AG04450 (cell line): ENCODE measurements at regions not wholly inside any gene's neighbourhood (a gene's known extent, or its start where the extent isn't known, plus 50 kb on each side); places are given as distances from the start of the nearest gene placed in this dataset.

Experiments used
- CTCF ChIA-PET: fragments of 300-600, 350-600 bp; formaldehyde crosslinking; extraction: SDS; loops from one replicate; lab custom pipeline; 2022; ENCODE audit warnings: antibody characterized with exemption, inconsistent platforms; lab: Charles Lee
- POLR2A ChIA-PET: fragments of 350-600 bp; formaldehyde crosslinking; extraction: SDS; loops from one replicate; lab custom pipeline; 2021; ENCODE audit warnings: antibody characterized with exemption, inconsistent platforms; lab: Yijun Ruan, JAX
- DNase-seq: peaks from one replicate; pipeline ENCODE4 v3.0.0-alpha.2; 2011; ENCODE audit warnings: low read depth, low spot score
- H3K27ac ChIP-seq: one replicate; pipeline ENCODE4 v1.5.1; 2012; ENCODE audit warnings: low read depth, low read length, control low read depth
- H3K27me3 ChIP-seq: one replicate; pipeline ENCODE4 v1.6.0; 2012; ENCODE audit warnings: low read length; ENCODE audit not compliant: control insufficient read depth, insufficient read depth
- H3K4me3 ChIP-seq: 2 replicates; pipeline ENCODE4 v1.5.1; 2011; ENCODE audit warnings: mild to moderate bottlenecking, low read depth, low read length, control low read depth
- H3K9me3 ChIP-seq: 2 replicates; pipeline ENCODE4 v1.5.1; 2012; ENCODE audit warnings: low read length; ENCODE audit not compliant: control insufficient read depth, insufficient read depth
- TF ChIP-seq, protein P1 (sequence below): IDR thresholded peaks from 2 replicates; pipeline ENCODE4 v1.5.1; 2011; ENCODE audit warnings: low read depth, low read length, control low read depth, inconsistent platforms

DNA sequence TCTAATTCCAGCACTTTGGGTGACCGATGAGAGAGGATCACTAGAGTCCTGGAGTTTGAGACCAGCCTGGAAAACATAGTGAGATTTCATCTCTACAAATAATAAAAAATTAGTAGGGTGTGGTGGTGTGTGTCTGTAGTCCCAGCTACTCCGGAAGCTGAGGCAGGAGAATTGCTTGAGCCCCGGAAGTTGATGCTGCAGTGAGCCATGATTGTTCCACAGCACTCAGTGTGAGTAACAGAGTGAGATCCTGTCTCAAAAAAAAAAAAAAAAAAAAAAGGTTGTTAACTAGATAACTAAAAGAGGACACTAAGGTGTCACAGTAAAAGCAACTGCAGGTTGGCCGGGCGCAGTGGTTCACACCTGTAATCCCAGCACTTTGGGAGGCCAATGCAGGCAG lies 121.3 kb upstream of the MAX start:
- H3K27me3 ChIP-seq, result no peaks in the 10 kb centered on the region
- H3K9me3 ChIP-seq, result no peaks in the 10 kb centered on the region
- H3K4me3 ChIP-seq, result no peak overlapping the region
- no peak overlapping the region for H3K27ac ChIP-seq
- TF ChIP-seq, protein P1, sequence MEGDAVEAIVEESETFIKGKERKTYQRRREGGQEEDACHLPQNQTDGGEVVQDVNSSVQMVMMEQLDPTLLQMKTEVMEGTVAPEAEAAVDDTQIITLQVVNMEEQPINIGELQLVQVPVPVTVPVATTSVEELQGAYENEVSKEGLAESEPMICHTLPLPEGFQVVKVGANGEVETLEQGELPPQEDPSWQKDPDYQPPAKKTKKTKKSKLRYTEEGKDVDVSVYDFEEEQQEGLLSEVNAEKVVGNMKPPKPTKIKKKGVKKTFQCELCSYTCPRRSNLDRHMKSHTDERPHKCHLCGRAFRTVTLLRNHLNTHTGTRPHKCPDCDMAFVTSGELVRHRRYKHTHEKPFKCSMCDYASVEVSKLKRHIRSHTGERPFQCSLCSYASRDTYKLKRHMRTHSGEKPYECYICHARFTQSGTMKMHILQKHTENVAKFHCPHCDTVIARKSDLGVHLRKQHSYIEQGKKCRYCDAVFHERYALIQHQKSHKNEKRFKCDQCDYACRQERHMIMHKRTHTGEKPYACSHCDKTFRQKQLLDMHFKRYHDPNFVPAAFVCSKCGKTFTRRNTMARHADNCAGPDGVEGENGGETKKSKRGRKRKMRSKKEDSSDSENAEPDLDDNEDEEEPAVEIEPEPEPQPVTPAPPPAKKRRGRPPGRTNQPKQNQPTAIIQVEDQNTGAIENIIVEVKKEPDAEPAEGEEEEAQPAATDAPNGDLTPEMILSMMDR, result no peak
- CTCF ChIA-PET, result interaction anchor here (0.6 to 1.4 kb wide), 3 partner anchors 72 to 192 kb away, joined by 3 to 5 read pairs (median 4); no protein-coding TSS in a partner anchor
- POLR2A ChIA-PET, result interaction anchor here (0.6 to 0.7 kb wide), 2 partner anchors 9 to 192 kb away, joined by 4 to 10 read pairs; no protein-coding TSS in a partner anchor
- no peak for DNase-seq

DNA sequence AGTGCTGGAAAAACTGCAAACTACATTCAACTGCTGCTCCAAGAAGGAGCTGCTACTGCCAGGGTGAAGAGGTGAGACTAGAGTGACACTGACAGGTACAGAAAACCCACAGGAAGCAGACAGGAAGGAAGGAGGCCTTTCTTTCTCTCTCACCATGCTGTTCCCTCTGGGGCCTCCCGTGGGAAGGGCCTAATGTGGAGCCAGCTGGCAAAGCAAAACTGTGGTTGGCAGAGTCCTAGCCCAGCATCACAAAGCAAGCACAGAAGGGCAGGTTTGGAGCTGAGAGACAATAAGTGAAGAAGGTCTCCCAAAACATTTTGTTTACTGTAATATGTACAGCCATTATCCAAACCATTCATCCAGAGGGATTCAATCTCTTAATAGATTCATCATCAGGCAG lies 122.5 kb upstream of the MAX start:
- CTCF ChIA-PET, result interaction anchor here (1.7 to 2.2 kb wide), 2 partner anchors 188 to 600 kb away, joined by 3 to 14 read pairs; partner anchors contain the start of gene FUT8
- Histone ChIP-seq H3K27me3 (no peaks in the 10 kb centered on the region), H3K4me3 (no peak overlapping the region), H3K9me3 (no peaks in the 10 kb centered on the region), H3K27ac (no peak overlapping the region)
- POLR2A ChIA-PET, result no interaction called here
- TF ChIP-seq, protein P1, result no peak
- no peak for DNase-seq

DNA sequence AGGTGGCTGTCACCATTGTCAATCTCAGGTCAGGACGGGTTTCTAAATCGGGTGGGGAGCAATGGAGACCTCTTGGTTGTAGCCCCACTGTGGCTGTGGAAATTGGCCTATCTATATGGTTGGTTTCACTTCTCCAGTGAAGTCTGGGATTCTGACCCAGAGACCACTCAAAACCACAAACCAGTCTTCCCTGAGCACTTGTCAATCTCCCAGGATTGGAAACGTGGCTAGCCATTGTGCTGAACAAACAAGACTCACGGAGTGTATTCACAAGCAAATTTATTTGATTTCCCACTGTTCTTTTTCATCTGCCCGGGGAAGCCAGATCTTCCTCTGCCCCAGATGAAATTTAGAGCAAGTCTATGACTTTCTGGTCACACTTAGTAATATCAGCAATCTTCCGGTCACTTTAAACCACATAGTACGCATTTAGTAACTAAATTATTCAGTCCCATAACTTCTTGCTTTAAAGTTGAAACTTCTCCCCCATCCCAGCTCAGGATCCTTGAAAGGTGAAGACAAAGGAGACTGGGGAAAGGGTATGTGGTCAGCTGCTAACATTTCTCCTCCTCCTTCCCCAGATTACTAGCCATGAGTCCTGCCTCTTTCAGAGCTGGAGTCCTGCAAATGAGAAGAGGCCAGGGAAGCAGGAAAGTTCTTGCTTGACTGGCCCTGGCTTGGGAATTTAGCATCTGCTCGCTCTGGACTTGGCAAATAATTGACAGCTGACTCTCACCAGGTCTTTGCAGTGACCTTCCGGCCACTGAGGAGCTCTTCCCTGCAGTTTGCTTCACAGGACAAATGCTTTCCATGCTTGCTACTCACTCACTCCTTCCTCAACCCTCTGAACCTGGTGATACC lies 123.2 kb upstream of the MAX start:
- Histone ChIP-seq H3K27ac (no peak overlapping the region), H3K4me3 (no peak overlapping the region), H3K27me3 (no peaks in the 10 kb centered on the region), H3K9me3 (no peaks in the 10 kb centered on the region)
- TF ChIP-seq, protein P1, result no peak
- ChIA-PET POLR2A (interaction anchor here (2.2 kb wide), 1 partner anchor 186 kb away, joined by 8 read pairs; no protein-coding TSS in a partner anchor), CTCF (interaction anchor here (0.5 to 2.2 kb wide), 3 partner anchors 107 to 599 kb away, joined by 3 to 14 read pairs (median 3); partner anchors contain the start of gene FUT8)
- DNase-seq, result no peak

DNA sequence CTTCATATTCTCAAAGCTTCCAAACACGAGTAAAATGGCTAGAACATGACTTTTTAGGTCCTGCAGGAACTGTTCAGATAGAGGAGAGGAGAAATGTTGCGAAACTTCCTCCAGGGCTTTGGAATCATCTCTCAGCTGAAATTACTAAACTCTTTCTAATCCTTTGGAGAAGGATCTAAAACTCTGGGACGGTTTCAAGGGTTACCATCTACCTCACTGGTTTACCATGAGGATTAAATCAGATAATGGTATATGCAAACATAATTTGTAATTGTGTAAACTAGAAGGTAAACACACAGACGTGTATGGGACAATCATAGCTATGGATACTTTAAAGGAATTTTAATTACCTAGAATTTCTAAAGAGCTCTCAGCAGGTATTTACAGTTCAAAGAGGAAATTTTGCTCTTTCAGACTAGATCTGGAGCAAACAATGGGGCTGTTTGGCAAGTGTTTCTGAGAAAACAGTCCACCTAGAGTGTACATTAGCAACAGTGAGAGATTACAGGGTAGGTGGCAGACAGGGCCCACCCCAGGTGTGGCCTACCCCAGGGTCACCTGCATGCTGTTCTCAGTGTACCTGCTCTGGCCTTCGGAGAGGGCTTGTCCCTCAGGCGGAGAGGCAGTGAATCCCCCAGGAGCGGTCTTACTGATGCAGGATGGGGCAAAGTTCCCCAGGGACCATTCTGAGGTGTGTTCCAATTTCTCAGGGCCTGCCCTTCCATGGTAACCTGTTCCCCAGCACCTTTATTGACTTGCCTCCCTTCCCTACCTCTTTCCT lies 124.7 kb upstream of the MAX start:
- no peak overlapping the region for H3K27ac ChIP-seq

More for the DNA sequence above, 124.7 kb upstream of the MAX start:
- ChIA-PET POLR2A (interaction anchor here (0.8 to 2.2 kb wide), 2 partner anchors 12 to 185 kb away, joined by 3 to 8 read pairs; no protein-coding TSS in a partner anchor), CTCF (interaction anchor here (2.2 kb wide), 1 partner anchor 185 kb away, joined by 14 read pairs; the partner anchor contains the start of gene FUT8)
- Histone ChIP-seq H3K9me3 (no peaks in the 10 kb centered on the region), H3K4me3 (no peak overlapping the region), H3K27me3 (no peaks in the 10 kb centered on the region)
- TF ChIP-seq, protein P1, result no peak
- DNase-seq, result no peak
